ENCODE measurements at regions not wholly inside any gene's neighbourhood (a gene's known extent, or its start where the extent isn't known, plus 50 kb on each side); places are given as distances from the start of the nearest gene placed in this dataset.
"Not testable (repeated sequence)": the region's sequence is repeated elsewhere in the genome, so short reads cannot be mapped to it uniquely, and the experiment has no call there.

- TF ChIP-seq POLR2A, CTCF, EP300 (IDR thresholded peaks at IDR 0.05): not testable (repeated sequence)
Observed at GRCh38 chr4:4032364-4032763, 194.4 kb downstream of the OTOP1 start.
